Breast epithelium (tissue), 4 donors: ENCODE measurements at regions not wholly inside any gene's neighbourhood (a gene's known extent, or its start where the extent isn't known, plus 50 kb on each side); places are given as distances from the start of the nearest gene placed in this dataset.

Experiments used
- DNase-seq, 2 donors: peaks; one replicate each; pipeline ENCODE4 v3.0.0-alpha.2; 2019; ENCODE audit warnings: low spot score in 2 of 2
- H3K27ac ChIP-seq, 2 donors: fragments of 200-600 bp; sonication (generic) in 1 of 2; one replicate each; pipeline ENCODE4 v1.5.1; 2016 to 2019; ENCODE audit warnings: mild to moderate bottlenecking in 1 of 2
- H3K27me3 ChIP-seq, 2 donors: fragments of 200-600 bp; sonication (generic) in 1 of 2; one replicate each; pipeline versions ENCODE4 v1.5.1 to v1.6.0; 2017 to 2019; ENCODE audit warnings: control low read depth in 1 of 2, mild to moderate bottlenecking in 1 of 2
- H3K36me3 ChIP-seq: fragments of 200-600 bp; one replicate; pipeline ENCODE4 v1.5.1; 2019
- H3K4me1 ChIP-seq, 2 donors: fragments of 200-600 bp; sonication (generic); one replicate each; pipeline ENCODE4 v1.5.1; 2016 to 2019; ENCODE audit warnings: control low read depth in 1 of 2
- H3K4me3 ChIP-seq, 3 donors: fragments of 200-600 bp; sonication (generic); 1 replicate in 2 of 3; 2 replicates in 1 of 3; pipeline ENCODE4 v1.5.1; 2016 to 2019; ENCODE audit warnings: mild to moderate bottlenecking in 3 of 3, moderate library complexity in 2 of 3
- H3K9me3 ChIP-seq, 2 donors: fragments of 200-600 bp; sonication (generic) in 1 of 2; one replicate each; pipeline ENCODE4 v1.5.1; 2016 to 2019; ENCODE audit warnings: control low read depth in 1 of 2
- POLR2A ChIP-seq: fragments of 450-650 bp; IDR thresholded peaks from one replicate; pipeline ENCODE4 v1.6.1; 2016; ENCODE audit warnings: antibody characterized with exemption, mild to moderate bottlenecking, moderate library complexity
- POLR2AphosphoS5 ChIP-seq, 3 donors: sonication (generic); formaldehyde crosslinking; IDR thresholded peaks; one replicate each; pipeline ENCODE4 v1.6.1; 2017; ENCODE audit warnings: antibody characterized with exemption in 3 of 3
- intact Hi-C: fragments of 100-400 bp; cut with DNase I; formaldehyde crosslinking; loops from one replicate; pipeline ENCODE4 v1.15.1; 2023; ENCODE audit warnings: low total_unique reads
- TF ChIP-seq, protein P1 (sequence below), 3 donors: fragments of 450-650 bp; IDR thresholded peaks; one replicate each; pipeline ENCODE4 v1.5.1; 2016 to 2017; ENCODE audit warnings: antibody characterized with exemption in 3 of 3, mild to moderate bottlenecking in 3 of 3, moderate library complexity in 3 of 3

DNA sequence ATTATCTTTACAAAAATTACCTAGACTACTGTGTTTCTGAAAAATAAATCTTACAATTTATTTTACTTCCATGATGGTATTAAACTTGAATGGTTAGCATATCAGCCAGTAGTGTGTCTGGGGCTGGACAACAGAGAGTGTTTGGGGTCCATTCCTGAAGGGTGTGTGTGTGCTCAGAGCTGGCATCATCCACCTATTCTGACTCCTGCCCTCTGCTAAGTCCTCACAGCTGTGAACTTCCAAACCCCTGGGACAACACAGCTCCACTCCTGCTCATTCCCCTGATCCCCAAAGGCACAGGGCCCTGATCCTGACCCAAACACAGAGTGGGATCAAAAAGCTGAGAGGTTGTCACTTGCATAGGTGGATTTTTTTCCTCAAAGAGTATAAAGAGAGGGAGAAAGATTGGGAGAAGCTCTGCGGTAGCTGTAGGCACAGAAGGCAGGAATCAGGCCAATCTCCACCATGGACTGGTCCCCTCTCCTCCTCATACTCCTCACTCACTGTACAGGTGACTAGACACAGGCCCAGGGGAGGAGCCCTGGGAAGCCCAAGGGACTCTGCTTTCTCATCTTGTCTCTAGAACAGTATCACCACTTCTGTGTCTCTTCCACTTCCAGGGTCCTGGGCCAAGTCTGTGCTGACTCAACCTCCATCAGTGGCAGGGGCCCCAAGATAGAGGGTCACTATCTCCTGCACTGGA, 55.7 kb upstream of the TOP3B start:
- Histone ChIP-seq H3K36me3 (peaks cover 8% of the 10 kb centered on the region), H3K27me3 (no peaks in the 10 kb centered on the region), H3K9me3 (no peaks in the 10 kb centered on the region)

GRCh38 chr22:22037740-22038139, 55.2 kb upstream of the TOP3B start:
- H3K4me1 ChIP-seq = no peaks in the 10 kb centered on the region
- H3K4me3 ChIP-seq = no peak overlapping the region
- intact Hi-C loops = no loop called here
- H3K27me3 ChIP-seq = no peaks in the 10 kb centered on the region
- H3K9me3 ChIP-seq = no peaks in the 10 kb centered on the region
- H3K36me3 ChIP-seq = peaks cover 8% of the 10 kb centered on the region
- H3K27ac ChIP-seq = no peak overlapping the region
- DNase-seq = no peak
- TF ChIP-seq, protein P1, sequence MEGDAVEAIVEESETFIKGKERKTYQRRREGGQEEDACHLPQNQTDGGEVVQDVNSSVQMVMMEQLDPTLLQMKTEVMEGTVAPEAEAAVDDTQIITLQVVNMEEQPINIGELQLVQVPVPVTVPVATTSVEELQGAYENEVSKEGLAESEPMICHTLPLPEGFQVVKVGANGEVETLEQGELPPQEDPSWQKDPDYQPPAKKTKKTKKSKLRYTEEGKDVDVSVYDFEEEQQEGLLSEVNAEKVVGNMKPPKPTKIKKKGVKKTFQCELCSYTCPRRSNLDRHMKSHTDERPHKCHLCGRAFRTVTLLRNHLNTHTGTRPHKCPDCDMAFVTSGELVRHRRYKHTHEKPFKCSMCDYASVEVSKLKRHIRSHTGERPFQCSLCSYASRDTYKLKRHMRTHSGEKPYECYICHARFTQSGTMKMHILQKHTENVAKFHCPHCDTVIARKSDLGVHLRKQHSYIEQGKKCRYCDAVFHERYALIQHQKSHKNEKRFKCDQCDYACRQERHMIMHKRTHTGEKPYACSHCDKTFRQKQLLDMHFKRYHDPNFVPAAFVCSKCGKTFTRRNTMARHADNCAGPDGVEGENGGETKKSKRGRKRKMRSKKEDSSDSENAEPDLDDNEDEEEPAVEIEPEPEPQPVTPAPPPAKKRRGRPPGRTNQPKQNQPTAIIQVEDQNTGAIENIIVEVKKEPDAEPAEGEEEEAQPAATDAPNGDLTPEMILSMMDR (IDR thresholded peaks at IDR 0.05) = no peak
- TF ChIP-seq POLR2AphosphoS5 (IDR thresholded peaks at IDR 0.05) (no peak), POLR2A (no peak)

More for the DNA sequence above, 55.7 kb upstream of the TOP3B start:
- Histone ChIP-seq H3K4me3 (no peak overlapping the region), H3K27ac (no peak overlapping the region), H3K4me1 (no peaks in the 10 kb centered on the region)
- intact Hi-C loops = no loop called here
- no peak for DNase-seq
- TF ChIP-seq, protein P1 (IDR thresholded peaks at IDR 0.05) = no peak
- TF ChIP-seq POLR2AphosphoS5 (IDR thresholded peaks at IDR 0.05) (no peak), POLR2A (no peak)

- no peak for DNase-seq
These were observed 54.6 kb upstream of the TOP3B start for GRCh38 chr22:22037229-22037628.

GRCh38 chr22:22036588-22036987, 54.0 kb upstream of the TOP3B start:
- intact Hi-C loops = no loop called here
- Histone ChIP-seq H3K4me1 (no peaks in the 10 kb centered on the region), H3K9me3 (no peaks in the 10 kb centered on the region)

More at GRCh38 chr22:22037229-22037628, 54.6 kb upstream of the TOP3B start:
- Histone ChIP-seq H3K4me1 (no peaks in the 10 kb centered on the region), H3K4me3 (no peak overlapping the region), H3K36me3 (peaks cover 8% of the 10 kb centered on the region), H3K27ac (no peak overlapping the region), H3K9me3 (no peaks in the 10 kb centered on the region), H3K27me3 (no peaks in the 10 kb centered on the region)
- TF ChIP-seq POLR2AphosphoS5 (IDR thresholded peaks at IDR 0.05) (no peak), POLR2A (no peak)
- TF ChIP-seq, protein P1 (IDR thresholded peaks at IDR 0.05) = no peak
- intact Hi-C loops = no loop called here

DNA sequence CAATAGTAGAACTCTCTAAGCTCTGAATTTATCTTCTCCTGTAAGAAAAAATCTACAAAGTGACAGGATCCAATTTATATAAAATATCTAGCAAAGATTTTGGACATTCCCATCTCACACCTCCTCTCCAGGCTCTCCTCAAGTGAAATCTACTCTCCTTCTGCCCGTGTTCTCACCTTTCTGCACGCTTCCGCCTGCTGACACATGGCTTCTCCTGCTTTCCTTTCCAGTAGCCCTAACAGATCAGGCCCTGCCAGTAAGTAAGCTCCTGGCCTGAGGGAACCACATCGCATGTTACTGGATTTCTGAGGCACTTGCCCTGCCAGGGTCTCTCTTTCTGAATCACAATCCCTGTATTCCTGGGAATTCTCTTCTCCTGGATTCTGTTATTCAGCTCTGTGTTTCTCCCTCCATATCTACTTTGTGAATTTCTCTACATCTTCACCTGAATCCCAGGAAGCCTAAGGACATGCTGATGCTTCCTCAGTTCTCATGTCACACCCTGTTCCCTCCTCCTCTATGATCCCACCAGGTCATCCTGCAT, 53.3 kb upstream of the TOP3B start:
- no peaks in the 10 kb centered on the region for H3K4me1 ChIP-seq
- H3K9me3 ChIP-seq = no peaks in the 10 kb centered on the region
- no peak for DNase-seq
- no peaks in the 10 kb centered on the region for H3K27me3 ChIP-seq
- TF ChIP-seq POLR2A (no peak), POLR2AphosphoS5 (IDR thresholded peaks at IDR 0.05) (no peak)
- TF ChIP-seq, protein P1 (IDR thresholded peaks at IDR 0.05) = no peak
- H3K4me3 ChIP-seq = no peak overlapping the region
- H3K36me3 ChIP-seq = peaks cover under 1% of the 10 kb centered on the region
- H3K27ac ChIP-seq = no peak overlapping the region
- intact Hi-C loops = no loop called here

More at GRCh38 chr22:22036588-22036987, 54.0 kb upstream of the TOP3B start:
- no peak overlapping the region for H3K4me3 ChIP-seq
- no peak for DNase-seq
- no peaks in the 10 kb centered on the region for H3K27me3 ChIP-seq
- TF ChIP-seq POLR2AphosphoS5 (IDR thresholded peaks at IDR 0.05) (no peak), POLR2A (no peak)
- TF ChIP-seq, protein P1 (IDR thresholded peaks at IDR 0.05) = no peak
- H3K27ac ChIP-seq = no peak overlapping the region
- peaks cover 8% of the 10 kb centered on the region for H3K36me3 ChIP-seq
